ENCODE measurements at regions not wholly inside any gene's neighbourhood (a gene's known extent, or its start where the extent isn't known, plus 50 kb on each side); places are given as distances from the start of the nearest gene placed in this dataset.

GRCh38 chr20:63072231-63072791 lies 65.5 kb upstream of the BHLHE23 start (continued):
- TF ChIP-seq POGK (CRISPR knock-in tag; conservative IDR thresholded peaks at IDR 0.05) (no peak), ETS1 (CRISPR knock-in tag; IDR thresholded peaks at IDR 0.05) (no peak)

GRCh38 chr20:63071541-63072181 lies 64.9 kb upstream of the BHLHE23 start:
- ATAC-seq (no peak), DNase-seq (ENCODE audit: low spot score) (no peak), FAIRE-seq (no peak)
- WGBS (ENCODE audit: low lambda C conversion rate) = 35% methylated on average over 40 of the region's 40 CpGs
- Histone ChIP-seq H3K9me3 (ENCODE audit: low read length) (no peaks in the 10 kb centered on the region), H3K4me2 (ENCODE audit: low read depth, low read length) (no peak overlapping the region), H2AFZ (ENCODE audit: low read length) (no peak overlapping the region), H3K27me3 (ENCODE audit: control insufficient read depth in 1 of 2, insufficient read depth in 2 of 2, low read length in 2 of 2) (peaks cover 8 to 59% of the 10 kb centered on the region in 2 experiments; a peak in 4 of 5 replicates), H3K4me1 (ENCODE audit: insufficient read depth, low read length) (no peaks in the 10 kb centered on the region), H3K27ac (ENCODE audit: extremely low read length, insufficient read depth, low read length) (no peak overlapping the region), H3K9ac (ENCODE audit: insufficient read depth, low read depth, low read length) (no peak overlapping the region), H4K20me1 (ENCODE audit: insufficient read depth, low read length) (peaks cover 11% of the 10 kb centered on the region; the same call in 1 of the 2 replicates), H3K36me3 (replicated peaks in 1 of 2; ENCODE audit: control insufficient read depth in 1 of 2, insufficient read depth in 2 of 2, low read length in 2 of 2) (no peaks in the 10 kb centered on the region), H3K4me3 (replicated peaks in 1 of 3; ENCODE audit: insufficient read depth in 1 of 3, low read depth in 2 of 3, low read length in 3 of 3) (no peak overlapping the region), H3K79me2 (ENCODE audit: insufficient read depth, low read length) (no peaks in the 10 kb centered on the region)
- TF ChIP-seq REST (IDR thresholded peaks at IDR 0.05; ENCODE audit: borderline replicate concordance in 1 of 2, low read depth in 1 of 2, low read length in 2 of 2) = 0 out of 4 replicates have a peak, but pooled peaks of 1 of the 2 experiments have one; percentile 11
- TF ChIP-seq STAT5B (CRISPR knock-in tag; IDR thresholded peaks at IDR 0.05) = no peak
- no TSS peak for BruUV-seq (replicated peaks)
- ChIA-PET POLR2A (no interaction called here), CTCF (ENCODE audit: low intra/inter-chr PET ratio, low total read pairs) (no interaction called here)
- intact Hi-C loops (cut with micrococcal nuclease; ENCODE audit: unreplicated experiment) (no loop called here), in situ Hi-C loops (cut with HindIII; ENCODE audit: extremely low pct_ligation_motif_present, low pct_unique_long_range_greater_than_20kb) (no loop called here)

Data from HepG2 (cell line).